GM18505 (cell line): ENCODE measurements at regions not wholly inside any gene's neighbourhood (a gene's known extent, or its start where the extent isn't known, plus 50 kb on each side); places are given as distances from the start of the nearest gene placed in this dataset.
"Not testable (repeated sequence)": the region's sequence is repeated elsewhere in the genome, so short reads cannot be mapped to it uniquely, and the experiment has no call there.

Source experiments
- ATAC-seq: cut with Tn5 transposase; IDR thresholded peaks from one replicate; pipeline ENCODE4 v1.9.1; 2021; ENCODE audit not compliant: unreplicated experiment
- POLR2A ChIP-seq: IDR thresholded peaks from 4 replicates; pipeline ENCODE4 v1.6.1; 2011; ENCODE audit warnings: borderline replicate concordance; ENCODE audit not compliant: insufficient read depth, insufficient read length; ENCODE audit errors: extremely low read depth

GRCh38 chr12:14032191-14032590 is 50.8 kb upstream of the GRIN2B start:
- ATAC-seq, result not testable (repeated sequence)

DNA sequence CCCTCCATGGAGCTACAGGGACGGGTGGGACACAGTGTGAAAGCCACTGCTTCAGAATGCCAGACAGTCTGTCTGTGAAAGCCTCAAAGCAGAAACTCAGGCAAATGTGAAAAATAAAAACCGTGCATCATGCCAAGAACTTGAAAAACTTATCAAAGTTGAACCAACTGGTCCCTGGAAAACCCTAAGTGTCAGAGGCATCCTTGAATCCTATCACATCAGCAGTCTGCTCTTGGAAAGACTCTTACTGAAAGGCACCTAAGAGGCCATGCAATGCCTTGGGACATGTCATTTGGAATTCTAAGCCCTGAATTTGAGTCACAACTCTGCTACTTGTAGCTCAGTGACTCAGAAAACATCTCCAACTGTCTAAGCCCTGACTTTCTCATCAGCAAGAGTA is 62.4 kb upstream of the GRIN2B start:
- ATAC-seq, result no peak
- TF ChIP-seq POLR2A, result no peak

DNA sequence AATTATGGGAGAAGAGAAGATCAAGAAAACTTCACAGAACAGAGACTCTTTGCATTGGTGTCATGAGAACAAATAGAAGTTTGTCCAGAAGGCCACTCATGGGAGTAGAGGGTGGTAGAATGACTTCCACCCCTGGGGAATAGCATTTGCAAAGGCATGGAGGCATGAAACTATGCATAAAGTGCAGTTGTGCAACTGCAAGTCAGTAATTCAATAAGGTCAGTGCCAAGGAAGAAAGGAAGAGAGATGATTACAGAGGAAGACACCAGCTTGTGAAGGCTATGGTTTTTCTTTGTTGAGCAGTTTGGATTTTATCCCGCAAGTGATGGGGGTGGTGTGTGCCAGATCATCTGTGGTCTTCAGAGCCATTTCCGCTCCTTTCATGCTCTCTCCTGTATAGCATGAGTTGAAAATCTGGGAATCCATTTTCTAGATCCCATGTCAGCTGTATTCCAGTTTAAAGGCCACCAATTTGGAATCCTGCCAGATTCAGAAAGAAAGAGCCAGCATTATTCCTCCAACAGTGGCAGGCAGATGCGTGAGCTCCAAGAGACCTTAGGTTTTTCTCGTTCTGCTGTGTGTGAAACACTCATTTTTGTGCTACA is 67.6 kb upstream of the GRIN2B start:
- no peak for ATAC-seq
- no peak for TF ChIP-seq POLR2A

GRCh38 chr12:14057895-14058294 is 76.5 kb upstream of the GRIN2B start:
- TF ChIP-seq POLR2A, result no peak
- no peak for ATAC-seq

- no peak for TF ChIP-seq POLR2A
- no peak for ATAC-seq
Measured at GRCh38 chr12:14058717-14059116, 77.3 kb upstream of the GRIN2B start.

GRCh38 chr12:14059548-14059947 is 78.1 kb upstream of the GRIN2B start:
- TF ChIP-seq POLR2A, result no peak
- ATAC-seq, result no peak

GRCh38 chr12:14065616-14066015 is 84.2 kb upstream of the GRIN2B start:
- no peak for ATAC-seq
- no peak for TF ChIP-seq POLR2A

DNA sequence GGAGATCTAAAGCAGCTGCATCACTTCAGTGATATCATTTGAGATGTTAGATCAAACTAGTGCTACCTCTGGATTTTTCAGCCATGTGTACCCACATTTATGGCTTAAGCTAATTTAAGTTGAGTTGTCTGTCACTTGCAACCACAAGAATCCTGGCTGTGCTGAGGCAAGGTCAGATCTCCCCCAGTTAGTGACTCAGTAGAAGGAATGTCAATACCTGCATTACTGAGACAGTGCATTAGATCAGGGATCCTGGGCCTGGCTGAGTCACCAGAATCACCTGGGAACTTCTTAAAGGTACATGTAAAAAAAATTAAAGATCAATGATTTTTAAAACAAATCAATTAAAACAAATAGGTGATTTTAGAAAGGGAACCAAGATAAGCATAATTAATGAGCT is 84.6 kb upstream of the GRIN2B start:
- TF ChIP-seq POLR2A, result no peak
- no peak for ATAC-seq

DNA sequence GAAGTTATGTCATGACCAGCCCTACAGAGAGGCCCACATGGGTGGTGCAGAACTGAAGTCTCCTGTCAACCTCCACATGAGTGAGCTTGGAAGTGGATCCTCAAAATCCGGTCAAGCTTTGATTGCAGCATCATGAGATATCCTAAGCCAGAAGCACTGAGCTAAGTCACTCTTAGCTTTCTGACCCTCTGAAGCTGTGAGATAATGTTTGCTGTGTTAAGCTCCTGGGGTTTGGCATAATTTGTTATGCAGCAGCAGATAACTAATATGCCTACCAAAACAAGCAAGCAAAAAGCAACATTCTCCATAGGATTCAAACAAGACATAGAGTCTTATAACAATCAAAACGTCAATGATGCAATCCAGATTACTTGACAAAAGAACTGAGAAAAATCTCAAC is 87.6 kb upstream of the GRIN2B start:
- no peak for TF ChIP-seq POLR2A
- ATAC-seq, result no peak

GRCh38 chr12:14071833-14072232 is 90.4 kb upstream of the GRIN2B start:
- TF ChIP-seq POLR2A, result no peak
- no peak for ATAC-seq

DNA sequence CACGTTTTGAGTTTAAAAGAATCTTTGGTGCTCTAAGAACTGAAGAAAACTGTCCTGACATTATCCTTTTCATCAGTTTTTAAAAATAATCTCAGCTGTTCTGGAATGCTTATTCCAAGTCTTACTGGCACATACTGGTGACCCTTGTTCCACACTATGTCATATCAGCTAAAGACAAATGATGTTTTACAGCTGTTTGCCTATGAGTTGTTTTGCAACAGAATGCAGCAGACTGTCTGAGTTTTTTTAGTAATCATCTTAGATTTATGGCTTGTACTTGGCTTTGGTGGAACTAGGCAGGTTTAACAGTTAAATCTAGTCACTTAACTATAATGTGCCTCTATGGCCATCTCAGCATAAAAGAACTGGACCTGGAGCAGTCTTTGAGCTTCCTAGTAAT is 91.6 kb upstream of the GRIN2B start:
- no peak for ATAC-seq
- TF ChIP-seq POLR2A, result no peak

- ATAC-seq, result no peak
- no peak for TF ChIP-seq POLR2A
Measured at GRCh38 chr12:14075797-14076393, 94.5 kb upstream of the GRIN2B start.

- no peak for TF ChIP-seq POLR2A
- ATAC-seq, result no peak
Measured at GRCh38 chr12:14076538-14076937, 95.1 kb upstream of the GRIN2B start.

DNA sequence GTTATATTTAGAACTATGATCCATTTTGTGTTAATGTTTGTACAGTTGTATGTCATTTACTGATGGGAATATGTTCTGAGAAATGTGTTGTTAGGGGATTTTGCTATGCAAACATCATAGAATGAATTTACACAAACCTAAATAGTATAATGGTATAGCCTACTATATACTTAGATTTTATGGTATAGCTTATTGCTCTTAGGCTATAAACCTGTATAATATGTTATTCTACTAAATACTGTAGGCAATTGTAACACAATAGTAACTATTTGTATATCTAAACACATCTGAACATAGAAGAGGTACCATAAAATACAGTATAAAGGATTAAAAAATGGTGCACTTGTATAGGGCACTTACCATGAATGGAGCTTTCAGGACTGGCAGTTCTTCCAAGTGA is 105.4 kb upstream of the GRIN2B start:
- no peak for TF ChIP-seq POLR2A
- no peak for ATAC-seq

DNA sequence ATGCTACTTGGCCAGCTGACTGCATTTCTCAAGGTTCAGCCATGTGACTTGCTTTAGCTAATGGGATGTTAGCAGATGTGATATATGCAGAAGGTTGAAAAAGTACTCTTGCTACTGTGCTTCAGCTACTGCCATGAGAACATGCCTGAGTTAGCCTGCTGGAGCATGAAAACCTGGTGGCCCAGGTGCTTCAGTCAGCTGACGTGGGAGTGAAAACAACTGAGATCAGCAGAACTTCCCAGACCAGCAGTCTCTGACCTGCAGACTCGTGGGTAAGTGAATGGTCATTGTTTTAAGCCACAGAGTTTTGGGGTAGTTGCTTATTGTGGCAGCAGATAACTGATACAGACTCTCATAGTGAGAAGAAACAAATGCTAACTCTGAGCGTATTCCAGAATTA is 118.6 kb upstream of the GRIN2B start:
- ATAC-seq, result no peak

GRCh38 chr12:14101556-14101955 is 120.2 kb upstream of the GRIN2B start:
- not testable (repeated sequence) for ATAC-seq

More for the DNA sequence above, 118.6 kb upstream of the GRIN2B start:
- TF ChIP-seq POLR2A, result no peak
